ENCODE measurements at regions not wholly inside any gene's neighbourhood (a gene's known extent, or its start where the extent isn't known, plus 50 kb on each side); places are given as distances from the start of the nearest gene placed in this dataset.
A peak's percentile ranks its signal among the peaks of the same experiment; 100 is the strongest.

GRCh38 chr7:25614415-25614814 lies 386.1 kb upstream of the NPVF start:
- H3K27me3 ChIP-seq: no peaks in the 10 kb centered on the region
- peaks cover 0 to 20% (median 16%) of the 10 kb centered on the region in 4 donors for H3K9me3 ChIP-seq
- TF ChIP-seq CTCF (IDR thresholded peaks at IDR 0.05): no peak
- no peak for TF ChIP-seq POLR2A (IDR thresholded peaks at IDR 0.05; ENCODE audit: low read depth)
- no peak for TF ChIP-seq POLR2AphosphoS5 (IDR thresholded peaks at IDR 0.05)
- TF ChIP-seq EP300 (IDR thresholded peaks at IDR 0.05): no peak
- H3K36me3 ChIP-seq: no peaks in the 10 kb centered on the region
- peaks cover 7 to 19% (median 12%) of the 10 kb centered on the region in 4 donors for H3K4me1 ChIP-seq
- intact Hi-C loops (cut with DNase I): no loop called here
- WGBS: 80% methylated on average over 3 of the region's 3 CpGs
- DNase-seq (ENCODE audit: extremely low spot score): peak; percentile 57
- no peak overlapping the region for H3K4me3 ChIP-seq
- no peak overlapping the region for H3K27ac ChIP-seq (replicated peaks in 1 of 4)

- Histone ChIP-seq H3K9me3 (peaks cover 0 to 20% (median 16%) of the 10 kb centered on the region in 4 donors), H3K4me3 (no peak overlapping the region), H3K27ac (replicated peaks in 1 of 4) (no peak overlapping the region), H3K4me1 (peaks cover 7 to 20% (median 14%) of the 10 kb centered on the region in 4 donors), H3K27me3 (no peaks in the 10 kb centered on the region), H3K36me3 (no peaks in the 10 kb centered on the region)
- 66% methylated on average over 4 of the region's 4 CpGs for WGBS
- TF ChIP-seq POLR2AphosphoS5 (IDR thresholded peaks at IDR 0.05) (no peak), EP300 (IDR thresholded peaks at IDR 0.05) (no peak), CTCF (IDR thresholded peaks at IDR 0.05) (no peak), POLR2A (IDR thresholded peaks at IDR 0.05; ENCODE audit: low read depth) (no peak)
- no peak for DNase-seq (ENCODE audit: extremely low spot score)
- intact Hi-C loops (cut with DNase I): no loop called here
Measured at GRCh38 chr7:25615003-25615402, 386.7 kb upstream of the NPVF start.

GRCh38 chr7:25615593-25615992 lies 387.3 kb upstream of the NPVF start:
- peaks cover 0 to 20% (median 16%) of the 10 kb centered on the region in 4 donors for H3K9me3 ChIP-seq
- no peaks in the 10 kb centered on the region for H3K36me3 ChIP-seq
- WGBS: 74% methylated on average over 5 of the region's 5 CpGs
- peaks cover 9 to 26% (median 20%) of the 10 kb centered on the region in 4 donors for H3K4me1 ChIP-seq
- no peak overlapping the region for H3K4me3 ChIP-seq
- H3K27ac ChIP-seq (replicated peaks in 1 of 4): no peak overlapping the region
- TF ChIP-seq CTCF (IDR thresholded peaks at IDR 0.05): no peak
- TF ChIP-seq EP300 (IDR thresholded peaks at IDR 0.05): no peak
- no peak for TF ChIP-seq POLR2A (IDR thresholded peaks at IDR 0.05; ENCODE audit: low read depth)
- intact Hi-C loops (cut with DNase I): no loop called here
- peak; percentile 34 for DNase-seq (ENCODE audit: extremely low spot score)
- H3K27me3 ChIP-seq: no peaks in the 10 kb centered on the region

- no peaks in the 10 kb centered on the region for H3K36me3 ChIP-seq
- no peak overlapping the region for H3K4me3 ChIP-seq
- TF ChIP-seq POLR2AphosphoS5 (IDR thresholded peaks at IDR 0.05) (no peak), EP300 (IDR thresholded peaks at IDR 0.05) (no peak), CTCF (IDR thresholded peaks at IDR 0.05) (no peak), POLR2A (IDR thresholded peaks at IDR 0.05; ENCODE audit: low read depth) (no peak)
- WGBS: 65% methylated on average over 4 of the region's 4 CpGs
- peak overlapping the region in 1 of 4 donors; percentile 29 for H3K27ac ChIP-seq (replicated peaks in 1 of 4)
- DNase-seq (ENCODE audit: extremely low spot score): no peak
- no peaks in the 10 kb centered on the region for H3K27me3 ChIP-seq
- intact Hi-C loops (cut with DNase I): no loop called here
- H3K4me1 ChIP-seq: peaks cover 13 to 31% (median 23%) of the 10 kb centered on the region in 4 donors
- peaks cover 0 to 13% (median 8%) of the 10 kb centered on the region in 4 donors for H3K9me3 ChIP-seq
Measured at GRCh38 chr7:25617214-25617613, 388.9 kb upstream of the NPVF start.

GRCh38 chr7:25617673-25618072 lies 389.4 kb upstream of the NPVF start:
- intact Hi-C loops (cut with DNase I): no loop called here
- WGBS: 86% methylated on average over 2 of the region's 2 CpGs
- DNase-seq (ENCODE audit: extremely low spot score): no peak
- TF ChIP-seq EP300 (IDR thresholded peaks at IDR 0.05): no peak
- no peak for TF ChIP-seq POLR2A (IDR thresholded peaks at IDR 0.05; ENCODE audit: low read depth)
- TF ChIP-seq CTCF (IDR thresholded peaks at IDR 0.05): no peak
- no peak for TF ChIP-seq POLR2AphosphoS5 (IDR thresholded peaks at IDR 0.05)
- Histone ChIP-seq H3K9me3 (peaks cover 0 to 8% (median 3%) of the 10 kb centered on the region in 4 donors), H3K4me1 (peaks cover 13 to 31% (median 23%) of the 10 kb centered on the region in 4 donors), H3K36me3 (no peaks in the 10 kb centered on the region), H3K4me3 (no peak overlapping the region), H3K27me3 (no peaks in the 10 kb centered on the region), H3K27ac (replicated peaks in 1 of 4) (peak overlapping the region in 1 of 4 donors; percentile 29)
